IMR-90 (cell line): ENCODE measurements at regions not wholly inside any gene's neighbourhood (a gene's known extent, or its start where the extent isn't known, plus 50 kb on each side); places are given as distances from the start of the nearest gene placed in this dataset.

Source experiments
- ATAC-seq: fragments of 200-7000 bp; cut with Tn5 transposase; 2 replicates; pipeline ENCODE4 v1.9.1; 2020; ENCODE audit warnings: low read depth, mild to moderate bottlenecking, moderate library complexity
- BruUV-seq: library from RNA; stranded (reverse); fragments of 400-500 nt; replicated peaks from 2 replicates; lab custom pipeline; 2021; lab: Mats Ljungman, UMichigan
- CTCF ChIA-PET: fragments of 300-600 bp; formaldehyde crosslinking; extraction: SDS; loops from one replicate; lab custom pipeline; 2021; ENCODE audit warnings: antibody characterized with exemption; lab: Yijun Ruan, JAX
- POLR2A ChIA-PET: fragments of 300-600 bp; sonication (Branson Sonifier 250); formaldehyde crosslinking; loops from one replicate; lab custom pipeline; 2022; ENCODE audit warnings: antibody characterized with exemption; ENCODE audit not compliant: unreplicated experiment; lab: Charles Lee
- DNase-seq: peaks from one replicate; pipeline ENCODE4 v3.0.0; 2013
- H2AFZ ChIP-seq: replicated peaks from 2 replicates; pipeline ENCODE3; 2013; ENCODE audit warnings: low read length, mild to moderate bottlenecking; ENCODE audit not compliant: poor library complexity
- H2AK5ac ChIP-seq: 2 replicates; pipeline ENCODE4 v1.6.1; 2013; ENCODE audit warnings: low read depth, low read length, inconsistent platforms
- H2AK9ac ChIP-seq: replicated peaks from 2 replicates; pipeline ENCODE3; 2013; ENCODE audit warnings: mild to moderate bottlenecking, low read depth, low read length, moderate library complexity; ENCODE audit not compliant: poor library complexity
- H2BK120ac ChIP-seq: 2 replicates; pipeline ENCODE4 v1.6.1; 2013; ENCODE audit warnings: low read depth, low read length, inconsistent platforms
- H2BK15ac ChIP-seq: 3 replicates; pipeline ENCODE4 v1.6.1; 2013; ENCODE audit warnings: low read depth, low read length, inconsistent platforms
- H2BK20ac ChIP-seq: 2 replicates; pipeline ENCODE4 v1.6.1; 2013; ENCODE audit warnings: low read depth, mild to moderate bottlenecking, inconsistent platforms, low read length, moderate library complexity
- H2BK5ac ChIP-seq: 2 replicates; pipeline ENCODE4 v1.6.1; 2013; ENCODE audit warnings: mild to moderate bottlenecking, low read depth, low read length, inconsistent platforms; ENCODE audit not compliant: poor library complexity, severe bottlenecking
- H3K14ac ChIP-seq: replicated peaks from 2 replicates; pipeline ENCODE4 v1.6.1; 2013; ENCODE audit warnings: low read depth, low read length, inconsistent platforms
- H3K18ac ChIP-seq: 2 replicates; pipeline ENCODE4 v1.6.1; 2013; ENCODE audit warnings: low read depth, low read length, control low read depth
- H3K23ac ChIP-seq: 2 replicates; pipeline ENCODE4 v1.6.1; 2013; ENCODE audit warnings: low read depth, low read length, inconsistent platforms
- H3K27ac ChIP-seq: 2 replicates; pipeline ENCODE4 v1.5.1; 2013; ENCODE audit warnings: mild to moderate bottlenecking, control low read depth, low read length; ENCODE audit not compliant: insufficient read depth
- H3K27me3 ChIP-seq: 2 replicates; pipeline ENCODE4 v1.6.1; 2013; ENCODE audit warnings: low read length; ENCODE audit not compliant: control insufficient read depth, insufficient read depth
- H3K36me3 ChIP-seq: 2 replicates; pipeline ENCODE4 v1.6.1; 2013; ENCODE audit warnings: low read length, mixed read lengths; ENCODE audit not compliant: control insufficient read depth, insufficient read depth
- H3K4ac ChIP-seq: 2 replicates; pipeline ENCODE4 v1.6.1; 2013; ENCODE audit warnings: low read depth, low read length, inconsistent platforms
- H3K4me1 ChIP-seq: 2 replicates; pipeline ENCODE4 v1.6.1; 2013; ENCODE audit warnings: low read length, mixed read lengths; ENCODE audit not compliant: control insufficient read depth, insufficient read depth
- H3K4me2 ChIP-seq: 2 replicates; pipeline ENCODE4 v1.6.1; 2013; ENCODE audit warnings: low read depth, mild to moderate bottlenecking, control low read depth, low read length, moderate library complexity
- H3K4me3 ChIP-seq: 2 replicates; pipeline ENCODE4 v1.5.1; 2013; ENCODE audit warnings: low read depth, mild to moderate bottlenecking, control low read depth, low read length, moderate library complexity; ENCODE audit not compliant: insufficient read depth
- H3K56ac ChIP-seq: 2 replicates; pipeline ENCODE4 v1.6.1; 2013; ENCODE audit warnings: low read length, inconsistent platforms; ENCODE audit not compliant: insufficient read depth; ENCODE audit errors: extremely low read depth
- H3K79me1 ChIP-seq, 2 experiments: 2 replicates each; pipeline ENCODE4 v1.6.1; 2013; ENCODE audit warnings: low read length in 2 of 2, inconsistent platforms in 1 of 2, low read depth in 1 of 2
- H3K9ac ChIP-seq: 2 replicates; pipeline ENCODE4 v1.6.1; 2013; ENCODE audit warnings: low read depth, low read length, control low read depth
- H3K9me1 ChIP-seq: 2 replicates; pipeline ENCODE4 v1.6.1; 2013; ENCODE audit warnings: low read length, inconsistent platforms; ENCODE audit not compliant: insufficient read depth
- H3K9me3 ChIP-seq: 2 replicates; pipeline ENCODE4 v1.6.1; 2013; ENCODE audit warnings: low read length; ENCODE audit not compliant: control insufficient read depth, insufficient read depth
- H4K20me1 ChIP-seq: 2 replicates; pipeline ENCODE4 v1.6.1; 2013; ENCODE audit warnings: low read length, inconsistent platforms; ENCODE audit not compliant: insufficient read depth
- H4K5ac ChIP-seq: 2 replicates; pipeline ENCODE4 v1.6.1; 2013; ENCODE audit warnings: mild to moderate bottlenecking, low read depth, low read length, control low read depth
- H4K8ac ChIP-seq, 2 experiments: 2 replicates each; pipeline ENCODE4 v1.6.1; 2013; ENCODE audit warnings: low read depth in 2 of 2, low read length in 2 of 2, control low read depth in 1 of 2, inconsistent platforms in 1 of 2
- H4K91ac ChIP-seq: 2 replicates; pipeline ENCODE4 v1.6.1; 2013; ENCODE audit warnings: low read depth, low read length, inconsistent platforms; ENCODE audit not compliant: insufficient read depth
- CEBPB ChIP-seq: IDR thresholded peaks from 2 replicates; pipeline ENCODE4 v1.6.1; 2012; ENCODE audit warnings: low read depth, low read length, improper control_type of control experiment
- CHD1 ChIP-seq: IDR thresholded peaks from 2 replicates; pipeline ENCODE4 v1.6.1; 2012; ENCODE audit warnings: low read depth, low read length, improper control_type of control experiment
- WGBS, 2 experiments: methylation state at CpG; one replicate each; pipeline versions ENCODE4 v1.1.5 to v1.1.7; 2013; ENCODE audit warnings: missing lambda C conversion rate in 2 of 2; ENCODE audit not compliant: insufficient read length in 1 of 2; ENCODE audit errors: extremely low coverage in 2 of 2; 5-methylcytosine and 5-hydroxymethylcytosine counted together
- dilution Hi-C: fragments of 300-500 bp; cut with HindIII; formaldehyde crosslinking; loops from one replicate; pipeline ENCODE4 v1.14.3; 2018; ENCODE audit warnings: low sequenced_read_pairs; ENCODE audit not compliant: unreplicated experiment
- in situ Hi-C: fragments of 300-500 bp; cut with MboI; formaldehyde crosslinking; loops from 3 replicates; pipeline ENCODE4 v1.14.3; 2019; ENCODE audit warnings: low sequenced_read_pairs, inconsistent platforms, mixed read lengths
- intact Hi-C: fragments of 100-400 bp; cut with micrococcal nuclease; formaldehyde crosslinking; loops from 2 replicates; pipeline ENCODE4 v1.10.0; 2022

GRCh38 chr12:127419111-127419510 is 847.9 kb upstream of the TMEM132C start:
- H2AFZ ChIP-seq: no peak overlapping the region
- no peak overlapping the region for H3K56ac ChIP-seq
- no peak overlapping the region for H2AK9ac ChIP-seq
- intact Hi-C loops: no loop called here
- no peaks in the 10 kb centered on the region for H3K9me1 ChIP-seq
- in situ Hi-C loops: no loop called here
- H2BK15ac ChIP-seq: no peak overlapping the region
- H3K27me3 ChIP-seq: no peaks in the 10 kb centered on the region
- no peak overlapping the region for H3K14ac ChIP-seq
- no CpG with 5 or more reads among the region's 2 CpGs for WGBS, 2 experiments
- ChIA-PET POLR2A (no interaction called here), CTCF (no interaction called here)
- H4K20me1 ChIP-seq: no peaks in the 10 kb centered on the region
- no peak for TF ChIP-seq CHD1
- TF ChIP-seq CEBPB: no peak
- H3K23ac ChIP-seq: no peak overlapping the region
- dilution Hi-C loops: no loop called here
- no peak overlapping the region for H4K5ac ChIP-seq
- H3K79me1 ChIP-seq: no peaks in the 10 kb centered on the region
- no peak overlapping the region for H2BK5ac ChIP-seq
- H3K4me3 ChIP-seq: no peak overlapping the region
- H2BK20ac ChIP-seq: no peak overlapping the region
- no peak overlapping the region for H2AK5ac ChIP-seq
- H3K4me2 ChIP-seq: no peak overlapping the region
- H3K9me3 ChIP-seq: peaks cover 8% of the 10 kb centered on the region; the same call in 1 of the 2 replicates
- no peak overlapping the region for H3K18ac ChIP-seq
- H4K8ac ChIP-seq: no peak overlapping the region
- ATAC-seq (no peak), DNase-seq (no peak)
- no TSS peak for BruUV-seq
- H3K9ac ChIP-seq: no peak overlapping the region
- H3K36me3 ChIP-seq: no peaks in the 10 kb centered on the region
- H4K91ac ChIP-seq: no peak overlapping the region
- no peak overlapping the region for H3K4ac ChIP-seq
- no peak overlapping the region for H3K27ac ChIP-seq
- H3K4me1 ChIP-seq: no peaks in the 10 kb centered on the region
- H2BK120ac ChIP-seq: no peak overlapping the region
